ENCODE measurements at regions not wholly inside any gene's neighbourhood (a gene's known extent, or its start where the extent isn't known, plus 50 kb on each side); places are given as distances from the start of the nearest gene placed in this dataset.

- Histone ChIP-seq H3K4me3 (no peak overlapping the region), H3K9me3 (no peaks in the 10 kb centered on the region), H3K27me3 (no peaks in the 10 kb centered on the region), H3K27ac (no peak overlapping the region), H3K4me1 (no peaks in the 10 kb centered on the region), H3K36me3 (replicated peaks in 1 of 2; ENCODE audit: insufficient read depth in 1 of 2, low read depth in 2 of 2) (no peaks in the 10 kb centered on the region)
- DNase-seq (no peak), ATAC-seq (no peak)
- intact Hi-C loops (cut with DNase I) = loop anchor here (10.0 kb wide), 1 partner anchor 476 kb away; no protein-coding TSS in a partner anchor
- TF ChIP-seq POLR2A (IDR thresholded peaks at IDR 0.05) (no peak), CTCF (IDR thresholded peaks at IDR 0.05) (peak; percentile 16 to 48 (median 39))
- 1% methylated on average over 2 of the region's 2 CpGs for WGBS, 2 donors
These were observed 78.8 kb upstream of the DEFB112 start for GRCh38 chr6:50128420-50129005.

GRCh38 chr6:50135968-50136367, 86.2 kb upstream of the DEFB112 start:
- Histone ChIP-seq H3K9me3 (no peaks in the 10 kb centered on the region), H3K4me1 (no peaks in the 10 kb centered on the region), H3K4me3 (no peak overlapping the region), H3K27ac (no peak overlapping the region), H3K27me3 (no peaks in the 10 kb centered on the region), H3K36me3 (replicated peaks in 1 of 2; ENCODE audit: insufficient read depth in 1 of 2, low read depth in 2 of 2) (no peaks in the 10 kb centered on the region)
- ATAC-seq = no peak
- intact Hi-C loops (cut with DNase I) = no loop called here
- DNase-seq = no peak
- 31 to 58% methylated on average over 1 of the region's 1 CpG for WGBS, 2 donors
- TF ChIP-seq POLR2A (IDR thresholded peaks at IDR 0.05) = no peak
- no peak for TF ChIP-seq CTCF (IDR thresholded peaks at IDR 0.05)

- no peak for TF ChIP-seq POLR2A (IDR thresholded peaks at IDR 0.05)
- no peak for TF ChIP-seq CTCF (IDR thresholded peaks at IDR 0.05)
- H3K36me3 ChIP-seq (replicated peaks in 1 of 2; ENCODE audit: insufficient read depth in 1 of 2, low read depth in 2 of 2) = no peaks in the 10 kb centered on the region
- intact Hi-C loops (cut with DNase I) = no loop called here
- no peaks in the 10 kb centered on the region for H3K9me3 ChIP-seq
- no peaks in the 10 kb centered on the region for H3K4me1 ChIP-seq
- DNase-seq (no peak), ATAC-seq (no peak)
- no peak overlapping the region for H3K27ac ChIP-seq
- H3K4me3 ChIP-seq = no peak overlapping the region
- H3K27me3 ChIP-seq = no peaks in the 10 kb centered on the region
These were observed 91.4 kb upstream of the DEFB112 start for GRCh38 chr6:50141100-50141499.

- Histone ChIP-seq H3K27me3 (no peaks in the 10 kb centered on the region), H3K4me3 (no peak overlapping the region), H3K36me3 (replicated peaks in 1 of 2; ENCODE audit: insufficient read depth in 1 of 2, low read depth in 2 of 2) (no peaks in the 10 kb centered on the region), H3K27ac (no peak overlapping the region), H3K4me1 (no peaks in the 10 kb centered on the region), H3K9me3 (no peaks in the 10 kb centered on the region)
- TF ChIP-seq POLR2A (IDR thresholded peaks at IDR 0.05) (no peak), CTCF (IDR thresholded peaks at IDR 0.05) (no peak)
- no peak for ATAC-seq
- no peak for DNase-seq
- 47 to 65% methylated on average over 2 of the region's 2 CpGs for WGBS, 2 donors
- intact Hi-C loops (cut with DNase I) = no loop called here
These were observed 93.4 kb upstream of the DEFB112 start for GRCh38 chr6:50143011-50143719.

- Histone ChIP-seq H3K9me3 (no peaks in the 10 kb centered on the region), H3K36me3 (replicated peaks in 1 of 2; ENCODE audit: insufficient read depth in 1 of 2, low read depth in 2 of 2) (no peaks in the 10 kb centered on the region), H3K4me1 (no peaks in the 10 kb centered on the region), H3K4me3 (no peak overlapping the region), H3K27ac (no peak overlapping the region), H3K27me3 (no peaks in the 10 kb centered on the region)
- intact Hi-C loops (cut with DNase I) = no loop called here
- no peak for TF ChIP-seq POLR2A (IDR thresholded peaks at IDR 0.05)
- TF ChIP-seq CTCF (IDR thresholded peaks at IDR 0.05) = peak in 1 of 7 experiments; percentile 7
- DNase-seq (no peak), ATAC-seq (no peak)
These were observed 95.4 kb upstream of the DEFB112 start for GRCh38 chr6:50145125-50145524.

All from body of pancreas (tissue), 4 donors.